Islet precursor cell (in vitro differentiated cells): ENCODE measurements at regions not wholly inside any gene's neighbourhood (a gene's known extent, or its start where the extent isn't known, plus 50 kb on each side); places are given as distances from the start of the nearest gene placed in this dataset.
"Not testable (repeated sequence)": the region's sequence is repeated elsewhere in the genome, so short reads cannot be mapped to it uniquely, and the experiment has no call there.

Experiments used
- DNase-seq: peaks from one replicate; pipeline ENCODE4 v3.0.0-alpha.2; 2018

DNA sequence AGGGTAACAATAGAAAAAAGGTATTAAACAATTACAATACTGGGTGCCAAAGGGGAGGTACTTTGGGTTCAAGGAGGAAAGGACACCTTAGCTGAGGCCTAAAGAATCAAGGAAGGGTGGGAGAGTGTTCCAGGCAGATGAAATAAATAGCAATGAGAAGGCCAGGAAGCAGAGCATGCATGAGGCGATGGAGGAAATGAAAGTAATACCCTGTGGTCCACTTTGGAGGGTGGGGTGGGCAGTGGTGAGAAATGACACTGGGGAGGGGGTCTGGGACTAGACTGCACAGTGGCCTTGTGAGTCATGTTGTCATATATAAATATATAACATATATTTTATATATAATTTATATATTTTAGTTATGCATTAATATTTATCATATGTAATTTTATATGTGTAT is 55.9 kb downstream of the BHLHE40 start:
- no peak for DNase-seq

DNA sequence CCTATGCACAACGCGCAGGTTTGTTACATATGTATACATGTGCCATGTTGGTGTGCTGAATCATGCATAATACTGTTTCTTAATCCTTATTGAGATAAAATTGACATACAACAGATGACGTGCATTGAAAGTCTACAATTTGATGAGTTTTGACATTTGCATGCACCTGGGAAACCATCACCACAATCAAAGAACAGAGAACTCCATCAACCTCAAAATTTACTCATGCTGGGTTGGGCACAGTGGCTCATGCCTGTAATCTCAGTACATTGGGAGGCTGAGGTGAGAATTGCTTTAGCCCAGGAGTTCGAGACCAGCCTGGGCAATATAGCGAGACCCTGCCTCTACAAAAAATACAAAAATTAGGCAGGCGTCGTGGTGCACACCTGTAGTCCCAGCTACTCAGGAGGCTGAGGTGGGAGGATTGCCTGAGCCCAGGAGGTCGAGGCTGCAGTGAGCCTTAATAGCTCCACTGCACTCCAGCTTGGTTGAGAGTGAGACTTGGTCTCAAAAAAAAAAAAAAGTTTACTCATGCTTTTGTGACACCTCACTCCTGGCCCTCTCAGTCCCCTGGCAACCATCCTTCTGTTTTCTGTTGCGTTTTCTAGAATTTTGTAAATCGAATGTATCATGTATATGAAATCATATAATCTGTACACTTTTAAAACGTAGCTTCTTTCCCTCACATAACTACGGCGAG is 56.6 kb downstream of the BHLHE40 start:
- DNase-seq: no peak

DNA sequence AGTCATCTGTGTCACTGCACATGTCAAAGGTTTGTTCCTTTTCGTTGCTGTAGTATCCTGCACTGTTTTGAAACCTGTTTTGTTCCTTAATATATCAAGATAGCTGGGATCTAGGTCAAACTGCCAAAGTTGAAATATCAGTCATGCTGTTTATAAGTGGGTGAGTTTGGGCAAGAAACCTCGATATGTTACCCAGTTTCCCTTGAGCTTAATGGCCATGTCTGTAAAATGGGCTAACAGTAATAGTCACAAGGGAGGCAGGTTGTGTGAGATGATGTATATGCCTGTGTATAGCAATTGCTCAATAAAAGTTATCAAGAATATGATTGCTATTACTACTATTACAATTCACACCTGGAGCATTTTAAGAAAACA is 57.1 kb downstream of the BHLHE40 start:
- no peak for DNase-seq

DNA sequence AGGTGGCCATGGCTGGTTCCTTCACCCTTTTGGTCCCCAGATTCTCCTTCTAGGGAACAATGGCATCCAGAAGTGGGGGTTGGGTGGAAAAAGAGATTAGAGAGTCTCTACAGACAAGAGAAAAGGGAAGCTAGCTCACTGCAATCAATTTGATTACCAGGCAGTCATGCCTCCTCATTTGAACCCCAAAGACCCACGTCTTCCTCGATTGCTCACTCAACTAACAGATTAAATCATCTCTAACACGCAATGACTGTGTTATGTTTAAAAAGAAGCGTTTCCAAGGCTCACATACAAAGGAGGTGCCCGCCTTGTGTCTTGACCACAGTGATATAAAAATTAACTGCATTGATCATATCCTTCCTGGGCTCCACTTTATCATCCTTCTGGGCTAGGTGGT is 57.6 kb downstream of the BHLHE40 start:
- no peak for DNase-seq

DNA sequence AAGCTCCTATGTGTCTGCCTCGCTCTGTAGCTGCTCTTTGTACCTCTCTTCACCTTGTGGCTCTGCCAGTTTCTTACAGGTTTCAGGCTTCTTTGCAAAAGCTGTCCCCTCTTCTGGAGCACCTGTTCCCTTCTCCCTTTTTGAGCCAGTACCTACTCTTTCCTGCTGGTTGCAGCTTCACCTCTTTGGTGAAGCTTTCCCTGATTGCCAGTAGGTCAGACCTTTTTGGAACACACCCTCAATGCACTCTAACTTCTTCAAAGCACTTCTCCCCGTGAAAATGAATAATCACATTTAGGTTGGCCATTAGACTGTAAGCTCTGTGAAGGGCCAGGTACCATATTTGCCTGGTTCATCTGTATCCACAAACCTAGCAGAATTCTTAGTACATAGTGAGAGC is 60.3 kb downstream of the BHLHE40 start:
- no peak for DNase-seq

DNA sequence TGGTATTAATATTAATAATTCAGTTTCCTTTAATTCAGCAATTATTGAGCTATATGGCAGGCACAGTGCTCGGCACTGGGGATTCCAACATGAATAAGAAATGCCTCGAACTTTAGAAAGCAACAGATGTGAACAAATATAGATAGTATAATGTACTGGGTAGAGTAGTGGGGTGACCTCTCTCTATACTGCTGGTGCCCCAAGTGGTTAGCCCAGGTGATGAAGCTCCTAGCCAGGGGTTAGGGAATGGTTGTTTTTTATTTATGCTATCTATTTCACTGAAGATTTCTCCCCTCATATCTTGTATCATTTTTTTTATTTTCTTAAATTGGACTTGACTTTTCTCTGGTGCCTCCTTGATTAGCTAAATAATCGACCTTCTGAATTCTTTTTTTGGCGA is 62.1 kb downstream of the BHLHE40 start:
- DNase-seq: no peak

DNA sequence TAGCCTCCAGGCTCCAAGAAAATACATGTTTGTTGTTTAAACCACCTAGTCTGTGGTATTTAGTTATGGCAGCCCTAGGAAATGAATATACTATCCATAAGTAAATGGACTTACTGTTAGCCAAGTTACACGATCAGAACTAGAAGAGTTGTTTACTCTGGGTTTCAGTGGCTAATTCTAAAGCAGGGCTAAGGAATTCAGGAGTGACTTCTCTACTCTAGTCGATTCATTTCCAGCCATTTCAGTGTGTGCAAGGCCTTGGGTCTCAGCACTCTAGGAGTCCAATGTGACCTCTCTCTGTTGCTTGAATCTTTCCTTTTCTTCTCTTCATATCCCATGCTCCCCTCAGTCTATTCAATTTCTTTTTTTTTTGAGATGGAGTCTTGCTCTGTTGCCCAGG is 66.7 kb downstream of the BHLHE40 start:
- no peak for DNase-seq

DNA sequence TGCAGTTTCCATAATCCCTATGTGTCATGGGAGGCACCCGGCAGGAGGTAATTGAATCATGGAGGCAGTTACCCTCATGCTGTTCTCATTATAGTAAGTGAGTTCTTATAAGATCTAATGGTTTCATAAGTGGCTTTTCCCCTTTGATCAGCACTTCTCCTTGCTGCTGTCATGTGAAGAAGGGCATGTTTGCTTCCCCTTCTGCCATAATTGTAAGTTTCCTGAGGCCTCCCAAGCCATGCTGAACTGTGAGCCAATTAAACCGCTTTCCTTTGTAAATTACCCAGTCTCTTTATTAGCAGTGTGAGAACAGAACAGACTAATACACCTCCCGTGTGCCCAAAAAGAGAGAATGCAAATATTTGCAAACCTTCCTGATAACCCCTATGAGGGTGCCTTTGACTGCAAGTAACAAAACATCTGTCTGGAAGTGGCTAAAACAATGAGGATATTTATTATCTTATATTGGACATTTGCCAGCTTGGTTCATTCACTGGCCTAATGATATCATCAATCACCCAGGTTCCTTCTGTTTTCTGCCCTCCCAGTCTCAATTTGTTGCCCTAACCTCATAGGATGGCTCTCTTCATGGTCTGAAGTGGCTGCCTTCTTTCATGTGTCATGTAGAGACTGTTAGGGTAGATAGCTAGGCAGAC is 68.7 kb downstream of the BHLHE40 start:
- DNase-seq: no peak

DNA sequence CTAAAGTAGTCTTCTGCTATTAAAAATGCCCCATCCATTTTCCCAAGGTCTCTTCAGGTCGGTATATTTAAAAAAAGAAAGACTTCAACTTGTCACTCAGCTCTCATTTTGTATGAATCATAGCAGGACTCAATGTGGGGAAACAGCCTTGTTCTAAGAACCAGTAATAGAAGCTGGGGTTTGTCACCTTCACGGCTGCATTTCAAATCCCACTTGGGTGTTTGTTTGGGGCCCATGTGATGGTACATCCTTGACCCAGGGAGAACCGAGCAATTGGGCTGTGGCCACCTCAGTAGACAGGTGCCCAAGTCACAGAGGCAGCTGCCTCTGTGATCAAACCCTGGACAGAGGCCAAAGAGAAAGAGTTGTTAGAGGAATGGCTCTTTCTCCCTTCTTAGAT is 70.3 kb upstream of the ARL8B start:
- DNase-seq: no peak

DNA sequence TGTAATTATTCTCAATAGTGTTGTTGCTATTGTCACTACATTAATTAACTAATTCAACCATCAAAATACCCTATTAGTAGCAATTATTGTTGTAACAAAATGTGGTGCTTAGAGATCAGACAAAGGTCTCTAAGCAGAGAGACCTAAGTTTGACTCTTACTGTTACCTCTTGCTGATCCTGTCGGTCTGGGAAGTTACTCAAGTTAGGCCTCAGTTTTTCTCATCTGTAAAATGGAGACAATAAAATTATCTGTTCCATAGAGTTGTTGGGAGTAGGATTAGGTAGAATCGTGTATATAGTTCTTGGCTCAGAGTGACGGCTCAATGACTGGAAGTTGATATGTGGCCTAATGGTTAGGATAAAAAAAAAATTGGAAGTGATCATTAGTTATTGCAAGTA is 69.8 kb upstream of the ARL8B start:
- no peak for DNase-seq

DNA sequence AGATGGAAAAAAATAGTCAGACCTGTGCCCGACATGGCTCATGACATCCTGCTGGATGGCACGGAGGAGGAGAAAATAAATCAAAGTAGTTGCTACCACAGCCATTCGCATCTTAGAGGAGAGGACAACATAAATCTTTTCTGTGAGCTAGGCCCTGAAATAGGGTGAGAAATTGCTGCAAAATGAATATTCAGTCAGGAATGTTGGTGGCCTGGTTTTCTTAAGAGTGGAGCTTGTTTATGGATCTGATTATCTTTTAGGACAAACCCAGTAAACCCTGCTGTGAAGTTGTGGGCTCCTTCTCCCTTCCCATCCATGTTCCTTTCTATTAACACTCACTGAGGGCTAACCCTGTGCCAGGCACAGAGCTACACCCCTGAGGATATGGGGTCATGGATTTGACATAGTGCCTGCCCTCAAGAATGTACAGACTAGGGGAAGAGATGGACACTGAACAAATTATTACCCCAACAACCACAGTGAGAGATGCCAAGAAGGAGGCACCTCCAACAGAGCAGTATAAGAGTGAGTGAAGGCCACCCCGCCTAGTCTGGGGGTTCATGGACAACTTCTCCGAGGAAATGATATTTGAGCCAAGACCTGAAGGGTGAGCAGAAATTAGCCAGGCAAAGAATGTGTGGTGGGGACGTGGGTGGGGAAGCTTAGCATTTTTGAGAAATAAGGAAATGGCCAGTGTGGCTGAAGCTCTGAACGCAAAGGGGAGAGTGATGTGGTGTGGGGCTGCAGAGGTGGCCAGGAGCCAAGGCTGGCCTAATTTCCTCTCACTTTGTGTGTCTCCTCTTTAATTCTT is 68.9 kb upstream of the ARL8B start:
- no peak for DNase-seq

DNA sequence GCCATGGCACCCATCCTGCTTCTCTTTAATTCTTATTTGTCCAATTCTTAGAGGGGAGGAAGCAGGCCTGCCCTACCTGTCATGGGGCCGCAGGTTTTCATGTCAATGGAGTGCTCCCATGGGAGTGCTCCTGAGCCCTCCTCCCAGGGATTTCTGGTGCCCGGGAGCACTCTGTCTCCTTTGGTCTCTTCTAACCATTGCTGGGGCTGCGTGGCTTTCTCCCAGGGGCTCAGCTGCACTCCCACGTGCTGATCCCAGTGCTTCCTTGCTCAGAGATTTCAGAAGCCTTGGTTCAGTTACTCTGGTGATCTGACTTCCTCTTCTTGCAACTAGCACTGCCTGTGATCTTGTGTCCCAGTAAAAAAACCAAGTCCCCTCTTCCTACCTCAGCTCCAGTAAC is 68.0 kb upstream of the ARL8B start:
- no peak for DNase-seq

DNA sequence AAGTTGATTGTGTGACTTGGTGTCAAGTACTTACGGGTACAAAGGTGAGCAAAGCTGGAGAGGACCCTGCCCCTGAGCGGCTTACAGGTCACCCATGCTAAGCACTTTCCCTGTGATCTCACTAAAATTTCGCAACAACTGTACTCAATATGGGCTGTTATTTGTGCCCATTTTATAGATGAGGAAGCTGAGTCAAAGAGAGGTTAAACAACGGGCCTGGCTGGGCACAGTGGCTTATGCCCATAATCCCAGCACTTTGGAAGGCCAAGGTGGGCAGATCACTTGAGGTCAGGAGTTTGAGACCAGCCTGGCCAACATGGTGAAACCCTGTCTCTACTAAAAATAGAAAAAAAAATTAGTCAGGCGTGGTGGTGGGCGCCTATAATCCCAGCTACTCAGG is 67.5 kb upstream of the ARL8B start:
- not testable (repeated sequence) for DNase-seq

DNA sequence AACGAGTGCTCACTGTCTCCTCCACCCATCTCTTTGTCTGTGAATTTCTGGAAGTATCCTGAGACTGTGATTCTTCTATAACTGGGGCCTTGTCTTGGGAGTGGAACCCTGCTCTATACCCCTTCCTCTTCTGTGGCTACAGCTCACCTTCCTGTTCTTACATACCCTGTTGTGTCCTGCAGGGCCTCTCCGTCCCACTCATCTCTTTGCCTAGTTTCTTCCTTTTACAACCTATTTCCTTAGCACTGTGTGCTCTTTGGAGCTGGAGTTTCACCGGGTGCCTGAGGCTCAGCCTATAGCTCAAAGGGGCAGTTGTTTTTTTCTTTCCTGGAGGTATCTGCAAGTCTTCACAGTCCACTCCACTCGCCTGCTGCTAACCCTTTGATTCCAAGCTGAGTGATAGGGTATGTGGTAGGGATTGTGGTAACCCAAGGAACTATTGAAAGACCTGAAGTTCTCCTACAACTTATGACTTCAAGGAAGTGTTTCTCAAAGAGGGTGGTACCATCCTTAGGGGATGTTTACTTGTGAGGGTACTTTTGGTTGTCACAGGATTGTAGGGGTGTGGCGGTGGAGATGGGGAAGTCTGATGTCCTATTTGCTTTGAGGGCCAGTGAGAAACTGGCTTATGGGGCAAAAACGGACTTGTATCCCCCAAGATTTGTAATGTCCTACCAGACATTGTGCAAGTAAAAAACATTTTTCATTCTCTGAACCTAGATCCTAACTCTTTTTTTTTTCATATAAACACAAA is 66.6 kb upstream of the ARL8B start:
- peak; percentile 67 for DNase-seq

DNA sequence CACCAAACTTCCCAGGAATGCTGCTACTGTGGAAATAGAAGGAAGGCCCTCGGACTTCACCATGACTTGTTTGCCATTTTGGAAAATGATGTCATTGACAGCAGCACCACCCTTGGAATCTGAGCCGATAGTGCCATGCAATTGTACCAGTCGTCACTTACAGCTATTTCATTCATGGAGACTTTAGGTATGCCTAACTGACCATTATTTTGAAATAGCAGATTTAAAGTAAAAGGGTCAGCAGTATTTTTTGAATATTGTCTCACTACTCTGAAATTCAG is 66.0 kb upstream of the ARL8B start:
- DNase-seq: no peak

DNA sequence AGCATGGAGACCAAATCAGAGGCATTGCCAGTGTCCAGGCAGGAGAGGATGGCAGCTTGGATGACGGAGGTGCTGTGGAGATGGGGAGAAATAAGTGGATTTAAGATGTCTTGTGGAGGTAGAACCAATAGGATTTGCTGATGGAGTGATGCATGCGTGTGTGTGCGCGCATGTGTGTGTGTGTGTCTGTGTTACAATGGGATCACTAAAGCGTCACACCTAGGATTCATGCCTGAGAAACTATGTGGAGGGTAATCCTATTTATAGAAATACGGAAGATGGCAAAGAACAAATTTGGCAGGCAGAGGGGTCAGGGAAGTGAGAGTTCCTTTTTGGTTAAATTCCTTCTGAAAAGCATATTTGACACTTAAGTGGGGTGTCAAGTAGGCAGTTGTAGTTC is 64.8 kb upstream of the ARL8B start:
- DNase-seq: no peak

DNA sequence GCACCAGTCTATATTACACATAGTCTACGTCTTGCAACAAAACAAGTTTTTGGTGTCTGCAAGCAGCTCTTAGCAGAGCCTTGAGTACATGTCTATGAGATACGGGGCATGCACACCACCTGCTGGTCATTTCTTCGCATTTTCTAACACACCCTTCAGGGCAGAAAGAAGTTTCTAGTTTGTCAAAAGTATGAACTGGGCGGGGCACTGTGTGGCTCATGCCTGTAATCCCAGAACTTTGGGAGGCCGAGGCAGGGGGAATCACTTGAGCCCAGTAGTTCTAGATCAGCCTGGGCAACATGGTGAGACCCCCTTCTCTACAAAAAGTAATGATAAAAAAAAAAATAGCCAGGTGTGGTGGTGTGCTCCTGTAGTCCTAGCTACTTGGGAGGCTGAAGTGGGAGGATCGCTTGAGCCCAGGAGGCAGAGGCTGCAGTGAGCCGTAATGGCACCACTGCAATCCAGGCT is 64.2 kb upstream of the ARL8B start:
- DNase-seq: peak; percentile 86

DNA sequence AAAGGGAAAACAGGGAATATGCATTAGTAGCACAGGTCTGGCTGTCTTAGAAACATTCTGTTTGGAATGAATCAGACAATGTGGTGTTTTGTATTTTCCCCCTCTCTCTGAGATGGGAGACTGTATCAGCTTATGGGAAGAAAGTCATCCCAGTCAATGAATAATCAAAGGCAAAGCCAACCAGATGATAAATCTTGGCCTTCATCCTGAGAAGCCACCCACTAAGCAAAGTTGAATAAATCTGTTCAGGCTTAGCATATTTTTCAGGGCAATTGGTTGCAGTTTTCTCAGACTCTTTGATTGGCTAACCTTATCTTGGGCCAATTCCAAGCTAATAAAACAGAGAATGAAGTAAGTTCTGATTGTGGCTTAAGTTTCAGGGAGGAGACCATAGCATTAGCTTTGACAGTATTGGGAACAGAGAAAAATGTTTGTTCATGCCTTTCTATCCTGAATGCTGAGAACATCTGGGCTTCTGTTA is 63.6 kb upstream of the ARL8B start:
- DNase-seq: no peak

DNA sequence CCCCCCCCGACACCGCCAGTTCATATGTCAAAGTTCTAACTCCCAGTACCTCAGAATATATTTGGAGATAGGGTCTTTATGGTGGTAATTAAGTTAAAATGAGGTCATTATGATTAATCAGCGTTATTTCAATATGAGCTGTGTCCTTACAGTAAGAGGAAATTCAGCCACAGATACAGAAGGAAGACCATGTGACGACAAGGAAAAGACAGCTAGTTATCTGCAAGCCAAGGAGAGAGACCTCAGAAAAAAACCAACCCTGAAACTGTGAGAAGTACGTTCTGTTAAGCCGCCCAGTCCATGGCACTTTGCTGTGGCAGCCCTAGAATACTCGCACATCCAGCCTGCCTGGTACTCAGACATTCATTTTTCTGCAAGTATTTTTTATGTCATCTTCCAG is 62.3 kb upstream of the ARL8B start:
- DNase-seq: no peak

DNA sequence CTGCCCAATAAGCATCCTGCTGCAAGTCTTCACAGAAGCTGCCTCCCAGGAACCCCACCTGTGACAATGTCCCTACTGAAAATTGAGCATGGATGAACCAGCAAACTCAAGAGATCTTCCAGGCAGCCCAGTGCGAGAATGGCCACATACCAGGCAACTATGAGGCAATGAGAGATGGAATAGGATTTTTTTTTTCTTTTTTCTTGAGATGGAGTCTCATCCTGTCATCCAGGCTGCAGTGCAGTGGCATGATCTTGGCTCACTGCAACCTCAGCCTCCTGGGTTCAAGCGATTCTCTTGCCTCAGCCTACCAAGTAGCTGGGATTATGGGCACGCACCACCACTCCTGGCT is 60.9 kb upstream of the ARL8B start:
- DNase-seq: no peak

DNA sequence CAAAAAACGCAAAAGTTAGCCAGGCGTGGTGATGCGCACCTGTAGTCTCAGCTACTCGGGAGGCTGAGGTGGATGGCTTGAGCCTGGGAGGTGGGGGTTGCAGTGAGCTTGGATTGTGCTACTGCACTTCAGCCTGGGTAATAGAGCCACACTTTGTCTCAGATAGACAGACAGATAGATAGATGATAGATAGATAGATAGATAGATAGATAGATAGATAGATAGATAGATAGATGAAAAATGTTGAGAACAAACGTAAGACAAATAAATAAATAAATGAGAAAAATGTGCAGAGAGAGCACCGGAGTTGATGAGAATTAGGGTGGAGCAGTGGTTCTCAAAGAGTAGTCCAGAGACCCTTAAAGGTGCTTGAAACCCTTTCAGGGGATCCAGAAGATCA is 58.4 kb upstream of the ARL8B start:
- DNase-seq: no peak

DNA sequence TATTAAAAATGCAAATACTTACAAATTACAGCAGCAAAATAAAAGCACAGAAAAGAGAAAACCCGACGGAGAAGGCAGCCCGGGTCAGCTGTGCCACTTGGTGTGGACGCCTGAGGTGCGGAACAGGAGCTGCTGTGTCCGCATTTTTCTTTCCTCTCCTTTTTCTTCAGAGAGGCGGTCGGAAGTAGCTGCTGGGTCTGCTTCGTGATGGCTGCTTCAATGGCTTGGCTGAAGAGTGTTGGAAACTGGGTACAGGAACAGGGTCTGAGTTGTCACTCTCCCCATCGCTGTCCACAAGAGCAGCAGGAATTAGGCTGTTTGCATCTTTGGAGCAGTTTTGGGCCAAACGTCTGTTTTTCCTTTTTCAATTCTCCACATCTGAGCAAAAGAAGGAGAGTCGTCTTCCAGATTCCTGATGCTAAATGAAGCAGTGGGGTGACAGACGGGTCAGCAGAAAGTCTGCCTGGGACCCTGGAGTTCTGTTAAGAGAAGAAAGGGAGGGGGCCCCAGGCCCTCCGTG is 53.5 kb upstream of the ARL8B start:
- no peak for DNase-seq

DNA sequence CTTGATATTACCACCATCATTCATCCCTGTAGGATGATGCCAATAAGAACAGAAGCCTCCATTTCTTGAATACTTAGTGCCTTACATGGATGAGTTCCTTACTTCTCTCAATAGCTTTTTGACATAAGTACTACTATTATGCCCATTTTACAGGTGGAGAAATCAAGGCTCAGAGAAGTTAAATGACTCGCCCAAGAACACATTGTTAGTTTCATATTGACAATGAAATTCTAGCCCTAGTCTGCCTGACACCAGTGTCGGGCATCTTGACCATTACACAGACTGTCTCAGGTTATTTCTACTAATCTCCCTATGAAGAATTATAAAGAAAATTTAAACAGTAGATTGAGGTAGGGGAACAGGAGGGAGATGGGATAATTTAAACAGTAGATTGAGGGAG is 52.5 kb upstream of the ARL8B start:
- no peak for DNase-seq
